AG04449 (cell line): ENCODE measurements at regions not wholly inside any gene's neighbourhood (a gene's known extent, or its start where the extent isn't known, plus 50 kb on each side); places are given as distances from the start of the nearest gene placed in this dataset.

Experiments
- CTCF ChIA-PET: fragments of 350-600 bp; formaldehyde crosslinking; extraction: SDS; loops from one replicate; lab custom pipeline; 2021; ENCODE audit warnings: antibody characterized with exemption; lab: Yijun Ruan, JAX
- POLR2A ChIA-PET: fragments of 400-600, 350-600 bp; formaldehyde crosslinking; extraction: SDS; loops from one replicate; lab custom pipeline; 2020; ENCODE audit warnings: antibody characterized with exemption, inconsistent platforms; lab: Yijun Ruan, JAX
- DNase-seq: peaks from one replicate; pipeline ENCODE4 v3.0.0-alpha.2; 2010; ENCODE audit warnings: low read depth, low spot score
- H3K4me3 ChIP-seq: 2 replicates; pipeline ENCODE4 v1.5.1; 2011; ENCODE audit warnings: low read depth, mild to moderate bottlenecking, control low read depth, low read length
- CTCF ChIP-seq: IDR thresholded peaks from one replicate; pipeline ENCODE4 v1.5.1; 2011; ENCODE audit warnings: mild to moderate bottlenecking, moderate library complexity, low read length, control low read depth, inconsistent platforms; ENCODE audit not compliant: insufficient read depth; ENCODE audit errors: missing control alignments

- ChIA-PET CTCF (no interaction called here), POLR2A (no interaction called here)
- DNase-seq, result no peak
- TF ChIP-seq CTCF, result no peak
- no peak overlapping the region for H3K4me3 ChIP-seq
Observed at GRCh38 chr10:33719005-33719703, 384.7 kb upstream of the NRP1 start.

GRCh38 chr10:33716501-33717267, 382.2 kb upstream of the NRP1 start:
- CTCF ChIA-PET, result no interaction called here

GRCh38 chr10:33715303-33715975, 381.0 kb upstream of the NRP1 start:
- POLR2A ChIA-PET, result no interaction called here
- no peak overlapping the region for H3K4me3 ChIP-seq
- CTCF ChIA-PET, result no interaction called here
- no peak for TF ChIP-seq CTCF
- DNase-seq, result no peak

More at GRCh38 chr10:33716501-33717267, 382.2 kb upstream of the NRP1 start:
- H3K4me3 ChIP-seq, result no peak overlapping the region
- no peak for DNase-seq
- no peak for TF ChIP-seq CTCF
- POLR2A ChIA-PET, result no interaction called here

GRCh38 chr10:33712825-33713224, 378.4 kb upstream of the NRP1 start:
- DNase-seq, result no peak
- POLR2A ChIA-PET, result no interaction called here
- TF ChIP-seq CTCF, result no peak
- CTCF ChIA-PET, result no interaction called here
- H3K4me3 ChIP-seq, result no peak overlapping the region

GRCh38 chr10:33710006-33710405, 375.5 kb upstream of the NRP1 start:
- no peak overlapping the region for H3K4me3 ChIP-seq
- DNase-seq, result no peak
- ChIA-PET POLR2A (no interaction called here), CTCF (no interaction called here)
- no peak for TF ChIP-seq CTCF
